Right lobe of liver (tissue), 4 donors: ENCODE measurements at regions not wholly inside any gene's neighbourhood (a gene's known extent, or its start where the extent isn't known, plus 50 kb on each side); places are given as distances from the start of the nearest gene placed in this dataset.

ENCODE experiments used
- CTCF ChIP-seq, 4 donors: fragments of 200-600 bp in 3 of 4; fragments of 450-650 bp in 1 of 4; IDR thresholded peaks; one replicate each; pipeline versions ENCODE4 v1.5.1 to v1.8.0; 2016 to 2022; ENCODE audit warnings: antibody characterized with exemption in 4 of 4, mild to moderate bottlenecking in 2 of 4
- POLR2A ChIP-seq: fragments of 450-650 bp; IDR thresholded peaks from one replicate; pipeline ENCODE4 v1.6.1; 2017; ENCODE audit warnings: antibody characterized with exemption, mild to moderate bottlenecking
- donor health status: DM: no; HTN: no; CAD: no.
- donor health status: DM: no; HTN: no; CAD: no.
- donor health status: DM: no; HTN: yes; CAD: no.

GRCh38 chr3:55241098-55241497 lies 246.0 kb downstream of the WNT5A start:
- TF ChIP-seq CTCF (IDR thresholded peaks at IDR 0.05) (no peak), POLR2A (no peak)
